Rectal smooth muscle tissue (tissue), 1 donor: ENCODE measurements at regions not wholly inside any gene's neighbourhood (a gene's known extent, or its start where the extent isn't known, plus 50 kb on each side); places are given as distances from the start of the nearest gene placed in this dataset.

Source experiments
- H3K27ac ChIP-seq: one replicate; pipeline ENCODE4 v1.7.0; 2013; ENCODE audit warnings: low read depth, low read length, inconsistent platforms
- H3K27me3 ChIP-seq: one replicate; pipeline ENCODE4 v1.7.0; 2013; ENCODE audit warnings: low read length; ENCODE audit not compliant: control insufficient read depth, insufficient read depth
- H3K36me3 ChIP-seq: one replicate; pipeline ENCODE4 v1.7.0; 2013; ENCODE audit warnings: low read length; ENCODE audit not compliant: control insufficient read depth, insufficient read depth
- H3K4me1 ChIP-seq: one replicate; pipeline ENCODE4 v1.7.0; 2013; ENCODE audit warnings: low read length; ENCODE audit not compliant: control insufficient read depth, insufficient read depth
- H3K4me3 ChIP-seq: one replicate; pipeline ENCODE4 v1.7.0; 2013; ENCODE audit warnings: low read length
- H3K9ac ChIP-seq: one replicate; pipeline ENCODE4 v1.7.0; 2013; ENCODE audit warnings: low read length

- Histone ChIP-seq H3K4me1 (no peaks in the 10 kb centered on the region), H3K9ac (no peak overlapping the region), H3K4me3 (no peak overlapping the region)
Measured at GRCh38 chr5:18742830-18743229, 1108.6 kb downstream of the TAF11L14 start.

GRCh38 chr5:18744441-18744840, 1110.2 kb downstream of the TAF11L14 start:
- no peak overlapping the region for H3K27ac ChIP-seq
- peak overlapping the region; percentile 63 for H3K4me3 ChIP-seq
- no peaks in the 10 kb centered on the region for H3K4me1 ChIP-seq
- no peaks in the 10 kb centered on the region for H3K27me3 ChIP-seq
- no peaks in the 10 kb centered on the region for H3K36me3 ChIP-seq
- no peak overlapping the region for H3K9ac ChIP-seq

More at GRCh38 chr5:18742830-18743229, 1108.6 kb downstream of the TAF11L14 start:
- no peaks in the 10 kb centered on the region for H3K27me3 ChIP-seq
- no peaks in the 10 kb centered on the region for H3K36me3 ChIP-seq
- no peak overlapping the region for H3K27ac ChIP-seq

GRCh38 chr5:18745042-18745987, 1111.1 kb downstream of the TAF11L14 start:
- Histone ChIP-seq H3K4me1 (no peaks in the 10 kb centered on the region), H3K36me3 (no peaks in the 10 kb centered on the region), H3K4me3 (peak overlapping the region; percentile 63), H3K27me3 (no peaks in the 10 kb centered on the region), H3K27ac (peak overlapping the region; percentile 54), H3K9ac (peak overlapping the region; percentile 5)

GRCh38 chr5:18745988-18746615, 1111.8 kb downstream of the TAF11L14 start:
- Histone ChIP-seq H3K27ac (peak overlapping the region; percentile 54), H3K4me3 (peak overlapping the region; percentile 63), H3K9ac (peak overlapping the region; percentile 25), H3K4me1 (no peaks in the 10 kb centered on the region), H3K36me3 (no peaks in the 10 kb centered on the region), H3K27me3 (no peaks in the 10 kb centered on the region)

GRCh38 chr5:18749763-18750162, 1115.5 kb downstream of the TAF11L14 start:
- Histone ChIP-seq H3K9ac (no peak overlapping the region), H3K4me1 (no peaks in the 10 kb centered on the region), H3K36me3 (no peaks in the 10 kb centered on the region), H3K27ac (no peak overlapping the region), H3K4me3 (no peak overlapping the region), H3K27me3 (no peaks in the 10 kb centered on the region)

- no peaks in the 10 kb centered on the region for H3K36me3 ChIP-seq
- H3K4me1 ChIP-seq = no peaks in the 10 kb centered on the region
- H3K27me3 ChIP-seq = no peaks in the 10 kb centered on the region
- no peak overlapping the region for H3K27ac ChIP-seq
- H3K4me3 ChIP-seq = no peak overlapping the region
- H3K9ac ChIP-seq = no peak overlapping the region
Measured at GRCh38 chr5:18752317-18752716, 1118.1 kb downstream of the TAF11L14 start.

GRCh38 chr5:18754201-18754600, 1119.9 kb downstream of the TAF11L14 start:
- no peaks in the 10 kb centered on the region for H3K4me1 ChIP-seq
- no peaks in the 10 kb centered on the region for H3K27me3 ChIP-seq
- no peaks in the 10 kb centered on the region for H3K36me3 ChIP-seq
- H3K9ac ChIP-seq = no peak overlapping the region
- H3K27ac ChIP-seq = no peak overlapping the region
- H3K4me3 ChIP-seq = no peak overlapping the region

- no peaks in the 10 kb centered on the region for H3K36me3 ChIP-seq
- no peaks in the 10 kb centered on the region for H3K27me3 ChIP-seq
- no peaks in the 10 kb centered on the region for H3K4me1 ChIP-seq
- H3K4me3 ChIP-seq = no peak overlapping the region
- H3K27ac ChIP-seq = no peak overlapping the region
- no peak overlapping the region for H3K9ac ChIP-seq
Measured at GRCh38 chr5:18761801-18762200, 1127.5 kb downstream of the TAF11L14 start.

GRCh38 chr5:18764161-18764560, 1129.9 kb downstream of the TAF11L14 start:
- Histone ChIP-seq H3K36me3 (no peaks in the 10 kb centered on the region), H3K4me3 (no peak overlapping the region), H3K27me3 (no peaks in the 10 kb centered on the region), H3K9ac (no peak overlapping the region), H3K27ac (no peak overlapping the region), H3K4me1 (no peaks in the 10 kb centered on the region)

- no peaks in the 10 kb centered on the region for H3K4me1 ChIP-seq
- no peak overlapping the region for H3K4me3 ChIP-seq
- no peak overlapping the region for H3K27ac ChIP-seq
- H3K9ac ChIP-seq = no peak overlapping the region
- no peaks in the 10 kb centered on the region for H3K27me3 ChIP-seq
- H3K36me3 ChIP-seq = no peaks in the 10 kb centered on the region
Measured at GRCh38 chr5:18765304-18765703, 1131.0 kb downstream of the TAF11L14 start.

GRCh38 chr5:18771097-18771610, 1136.9 kb downstream of the TAF11L14 start:
- no peak overlapping the region for H3K9ac ChIP-seq
- no peak overlapping the region for H3K27ac ChIP-seq
- no peaks in the 10 kb centered on the region for H3K27me3 ChIP-seq
- no peaks in the 10 kb centered on the region for H3K4me1 ChIP-seq
- H3K36me3 ChIP-seq = no peaks in the 10 kb centered on the region
- no peak overlapping the region for H3K4me3 ChIP-seq

- no peak overlapping the region for H3K9ac ChIP-seq
- H3K27me3 ChIP-seq = no peaks in the 10 kb centered on the region
- H3K27ac ChIP-seq = no peak overlapping the region
- no peaks in the 10 kb centered on the region for H3K4me1 ChIP-seq
- no peaks in the 10 kb centered on the region for H3K36me3 ChIP-seq
- no peak overlapping the region for H3K4me3 ChIP-seq
Measured at GRCh38 chr5:18772475-18772874, 1138.2 kb downstream of the TAF11L14 start.
